ENCODE measurements at regions not wholly inside any gene's neighbourhood (a gene's known extent, or its start where the extent isn't known, plus 50 kb on each side); places are given as distances from the start of the nearest gene placed in this dataset.
"Not testable (repeated sequence)": the region's sequence is repeated elsewhere in the genome, so short reads cannot be mapped to it uniquely, and the experiment has no call there.

- peaks cover 7% of the 10 kb centered on the region for H3K9me3 Mint-ChIP-seq
- H3K27ac Mint-ChIP-seq, result no peak overlapping the region
- H3K4me1 Mint-ChIP-seq, result no peaks in the 10 kb centered on the region
- no peaks in the 10 kb centered on the region for H3K36me3 Mint-ChIP-seq (ENCODE audit: low read depth)
- intact Hi-C loops (cut with micrococcal nuclease), result no loop called here
- H3K27me3 Mint-ChIP-seq, result no peaks in the 10 kb centered on the region
- no peak for DNase-seq
- no peak overlapping the region for H3K4me3 Mint-ChIP-seq
Measured at GRCh38 chr6:71080826-71081225, 124.0 kb upstream of the B3GAT2 start.

- no peaks in the 10 kb centered on the region for H3K27me3 Mint-ChIP-seq
- no peaks in the 10 kb centered on the region for H3K4me1 Mint-ChIP-seq
- no peak overlapping the region for H3K27ac Mint-ChIP-seq
Measured at GRCh38 chr6:71082033-71082650, 125.3 kb upstream of the B3GAT2 start.

GRCh38 chr6:71083308-71083820 lies 126.5 kb upstream of the B3GAT2 start:
- no peaks in the 10 kb centered on the region for H3K36me3 Mint-ChIP-seq (ENCODE audit: low read depth)
- peaks cover 2% of the 10 kb centered on the region for H3K9me3 Mint-ChIP-seq
- no peak overlapping the region for H3K4me3 Mint-ChIP-seq
- no peaks in the 10 kb centered on the region for H3K27me3 Mint-ChIP-seq
- intact Hi-C loops (cut with micrococcal nuclease), result no loop called here
- no peak overlapping the region for H3K27ac Mint-ChIP-seq
- no peak for DNase-seq
- no peaks in the 10 kb centered on the region for H3K4me1 Mint-ChIP-seq

More at GRCh38 chr6:71082033-71082650, 125.3 kb upstream of the B3GAT2 start:
- DNase-seq, result no peak
- intact Hi-C loops (cut with micrococcal nuclease), result no loop called here
- Mint-ChIP-seq H3K4me3 (no peak overlapping the region), H3K36me3 (ENCODE audit: low read depth) (no peaks in the 10 kb centered on the region), H3K9me3 (peaks cover 7% of the 10 kb centered on the region)

GRCh38 chr6:71088166-71088565 lies 131.3 kb upstream of the B3GAT2 start:
- intact Hi-C loops (cut with micrococcal nuclease), result no loop called here

GRCh38 chr6:71090217-71090616 lies 133.4 kb upstream of the B3GAT2 start:
- H3K27me3 Mint-ChIP-seq, result no peaks in the 10 kb centered on the region
- intact Hi-C loops (cut with micrococcal nuclease), result no loop called here
- H3K4me1 Mint-ChIP-seq, result no peaks in the 10 kb centered on the region
- no peak overlapping the region for H3K27ac Mint-ChIP-seq
- no peak for DNase-seq
- no peaks in the 10 kb centered on the region for H3K36me3 Mint-ChIP-seq (ENCODE audit: low read depth)
- H3K9me3 Mint-ChIP-seq, result no peaks in the 10 kb centered on the region
- H3K4me3 Mint-ChIP-seq, result no peak overlapping the region

More at GRCh38 chr6:71088166-71088565, 131.3 kb upstream of the B3GAT2 start:
- DNase-seq, result no peak
- Mint-ChIP-seq H3K27ac (no peak overlapping the region), H3K27me3 (no peaks in the 10 kb centered on the region), H3K4me3 (no peak overlapping the region), H3K4me1 (no peaks in the 10 kb centered on the region), H3K36me3 (ENCODE audit: low read depth) (no peaks in the 10 kb centered on the region), H3K9me3 (no peaks in the 10 kb centered on the region)

- no peaks in the 10 kb centered on the region for H3K4me1 Mint-ChIP-seq
- intact Hi-C loops (cut with micrococcal nuclease), result no loop called here
Measured at GRCh38 chr6:71091167-71091566, 134.3 kb upstream of the B3GAT2 start.

GRCh38 chr6:71091956-71092355 lies 135.1 kb upstream of the B3GAT2 start:
- H3K4me3 Mint-ChIP-seq, result no peak overlapping the region
- no peak for DNase-seq
- intact Hi-C loops (cut with micrococcal nuclease), result no loop called here
- H3K36me3 Mint-ChIP-seq (ENCODE audit: low read depth), result no peaks in the 10 kb centered on the region
- no peaks in the 10 kb centered on the region for H3K27me3 Mint-ChIP-seq
- H3K27ac Mint-ChIP-seq, result no peak overlapping the region
- H3K9me3 Mint-ChIP-seq, result no peaks in the 10 kb centered on the region
- H3K4me1 Mint-ChIP-seq, result no peaks in the 10 kb centered on the region

More at GRCh38 chr6:71091167-71091566, 134.3 kb upstream of the B3GAT2 start:
- Mint-ChIP-seq H3K9me3 (no peaks in the 10 kb centered on the region), H3K36me3 (ENCODE audit: low read depth) (no peaks in the 10 kb centered on the region), H3K27ac (no peak overlapping the region), H3K27me3 (no peaks in the 10 kb centered on the region), H3K4me3 (no peak overlapping the region)
- no peak for DNase-seq

GRCh38 chr6:71097264-71097663 lies 140.4 kb upstream of the B3GAT2 start:
- DNase-seq; H3K27ac Mint-ChIP-seq; H3K4me1 Mint-ChIP-seq; H3K36me3 Mint-ChIP-seq (ENCODE audit: low read depth); H3K4me3 Mint-ChIP-seq; intact Hi-C loops (cut with micrococcal nuclease); H3K27me3 Mint-ChIP-seq: not testable (repeated sequence)
- H3K9me3 Mint-ChIP-seq, result peaks cover 11% of the 10 kb centered on the region

- peaks cover 11% of the 10 kb centered on the region for H3K9me3 Mint-ChIP-seq
- H3K36me3 Mint-ChIP-seq (ENCODE audit: low read depth), result no peaks in the 10 kb centered on the region
- H3K27me3 Mint-ChIP-seq, result no peaks in the 10 kb centered on the region
- H3K4me1 Mint-ChIP-seq, result no peaks in the 10 kb centered on the region
- no peak overlapping the region for H3K27ac Mint-ChIP-seq
- no peak overlapping the region for H3K4me3 Mint-ChIP-seq
- intact Hi-C loops (cut with micrococcal nuclease), result no loop called here
- no peak for DNase-seq
Measured at GRCh38 chr6:71099649-71100048, 142.8 kb upstream of the B3GAT2 start.

GRCh38 chr6:71103130-71103529 lies 146.3 kb upstream of the B3GAT2 start:
- no peak overlapping the region for H3K4me3 Mint-ChIP-seq
- intact Hi-C loops (cut with micrococcal nuclease), result no loop called here
- H3K27me3 Mint-ChIP-seq, result no peaks in the 10 kb centered on the region
- H3K4me1 Mint-ChIP-seq, result no peaks in the 10 kb centered on the region
- H3K9me3 Mint-ChIP-seq, result peaks cover 11% of the 10 kb centered on the region
- DNase-seq, result no peak
- no peak overlapping the region for H3K27ac Mint-ChIP-seq
- no peaks in the 10 kb centered on the region for H3K36me3 Mint-ChIP-seq (ENCODE audit: low read depth)

GRCh38 chr6:71103641-71104040 lies 146.8 kb upstream of the B3GAT2 start:
- Mint-ChIP-seq H3K36me3 (ENCODE audit: low read depth) (no peaks in the 10 kb centered on the region), H3K9me3 (peaks cover 8% of the 10 kb centered on the region), H3K4me1 (no peaks in the 10 kb centered on the region), H3K4me3 (no peak overlapping the region), H3K27ac (no peak overlapping the region), H3K27me3 (no peaks in the 10 kb centered on the region)
- intact Hi-C loops (cut with micrococcal nuclease), result no loop called here
- DNase-seq, result no peak

GRCh38 chr6:71106276-71106675 lies 149.4 kb upstream of the B3GAT2 start:
- intact Hi-C loops (cut with micrococcal nuclease), result no loop called here
- Mint-ChIP-seq H3K9me3 (no peaks in the 10 kb centered on the region), H3K36me3 (ENCODE audit: low read depth) (no peaks in the 10 kb centered on the region), H3K4me1 (no peaks in the 10 kb centered on the region), H3K4me3 (no peak overlapping the region), H3K27me3 (no peaks in the 10 kb centered on the region), H3K27ac (no peak overlapping the region)
- no peak for DNase-seq

- H3K36me3 Mint-ChIP-seq (ENCODE audit: low read depth), result no peaks in the 10 kb centered on the region
- intact Hi-C loops (cut with micrococcal nuclease), result no loop called here
- no peak overlapping the region for H3K4me3 Mint-ChIP-seq
- H3K9me3 Mint-ChIP-seq, result no peaks in the 10 kb centered on the region
- no peak overlapping the region for H3K27ac Mint-ChIP-seq
- no peaks in the 10 kb centered on the region for H3K27me3 Mint-ChIP-seq
- DNase-seq, result no peak
- H3K4me1 Mint-ChIP-seq, result no peaks in the 10 kb centered on the region
Measured at GRCh38 chr6:71107911-71108420, 151.1 kb upstream of the B3GAT2 start.

- no peak overlapping the region for H3K4me3 Mint-ChIP-seq
Measured at GRCh38 chr6:71114544-71114943, 157.7 kb upstream of the B3GAT2 start.

GRCh38 chr6:71114986-71115385 lies 158.1 kb upstream of the B3GAT2 start:
- Mint-ChIP-seq H3K27ac (no peak overlapping the region), H3K4me3 (no peak overlapping the region), H3K27me3 (peaks cover 1% of the 10 kb centered on the region), H3K36me3 (ENCODE audit: low read depth) (no peaks in the 10 kb centered on the region), H3K4me1 (no peaks in the 10 kb centered on the region), H3K9me3 (no peaks in the 10 kb centered on the region)
- intact Hi-C loops (cut with micrococcal nuclease), result no loop called here
- DNase-seq, result no peak

More at GRCh38 chr6:71114544-71114943, 157.7 kb upstream of the B3GAT2 start:
- Mint-ChIP-seq H3K4me1 (no peaks in the 10 kb centered on the region), H3K36me3 (ENCODE audit: low read depth) (no peaks in the 10 kb centered on the region), H3K27me3 (peaks cover 1% of the 10 kb centered on the region), H3K27ac (no peak overlapping the region), H3K9me3 (no peaks in the 10 kb centered on the region)
- intact Hi-C loops (cut with micrococcal nuclease), result no loop called here
- no peak for DNase-seq

Measured in activated CD4-positive, alpha-beta T cell treated with anti-CD3 and anti-CD28 coated beads, Interleukin-2, amount 10 ng/mL, durations not matched to agents 24 days and 14 days (primary cell).